Breast epithelium (tissue), 3 donors: ENCODE measurements at regions not wholly inside any gene's neighbourhood (a gene's known extent, or its start where the extent isn't known, plus 50 kb on each side); places are given as distances from the start of the nearest gene placed in this dataset.

Experiments used
- POLR2A ChIP-seq: fragments of 450-650 bp; IDR thresholded peaks from one replicate; pipeline ENCODE4 v1.6.1; 2016; ENCODE audit warnings: antibody characterized with exemption, mild to moderate bottlenecking, moderate library complexity
- TF ChIP-seq, protein P1 (sequence below), 3 donors: fragments of 450-650 bp; IDR thresholded peaks; one replicate each; pipeline ENCODE4 v1.5.1; 2016 to 2017; ENCODE audit warnings: antibody characterized with exemption in 3 of 3, mild to moderate bottlenecking in 3 of 3, moderate library complexity in 3 of 3

GRCh38 chr4:166318810-166319525, 445.9 kb downstream of the TLL1 start:
- TF ChIP-seq, protein P1, sequence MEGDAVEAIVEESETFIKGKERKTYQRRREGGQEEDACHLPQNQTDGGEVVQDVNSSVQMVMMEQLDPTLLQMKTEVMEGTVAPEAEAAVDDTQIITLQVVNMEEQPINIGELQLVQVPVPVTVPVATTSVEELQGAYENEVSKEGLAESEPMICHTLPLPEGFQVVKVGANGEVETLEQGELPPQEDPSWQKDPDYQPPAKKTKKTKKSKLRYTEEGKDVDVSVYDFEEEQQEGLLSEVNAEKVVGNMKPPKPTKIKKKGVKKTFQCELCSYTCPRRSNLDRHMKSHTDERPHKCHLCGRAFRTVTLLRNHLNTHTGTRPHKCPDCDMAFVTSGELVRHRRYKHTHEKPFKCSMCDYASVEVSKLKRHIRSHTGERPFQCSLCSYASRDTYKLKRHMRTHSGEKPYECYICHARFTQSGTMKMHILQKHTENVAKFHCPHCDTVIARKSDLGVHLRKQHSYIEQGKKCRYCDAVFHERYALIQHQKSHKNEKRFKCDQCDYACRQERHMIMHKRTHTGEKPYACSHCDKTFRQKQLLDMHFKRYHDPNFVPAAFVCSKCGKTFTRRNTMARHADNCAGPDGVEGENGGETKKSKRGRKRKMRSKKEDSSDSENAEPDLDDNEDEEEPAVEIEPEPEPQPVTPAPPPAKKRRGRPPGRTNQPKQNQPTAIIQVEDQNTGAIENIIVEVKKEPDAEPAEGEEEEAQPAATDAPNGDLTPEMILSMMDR (IDR thresholded peaks at IDR 0.05) = no peak
- TF ChIP-seq POLR2A = no peak
